Astrocyte (in vitro differentiated cells and primary cell): ENCODE measurements at regions not wholly inside any gene's neighbourhood (a gene's known extent, or its start where the extent isn't known, plus 50 kb on each side); places are given as distances from the start of the nearest gene placed in this dataset.

Experiments
- CTCF ChIP-seq: IDR thresholded peaks from 2 replicates; pipeline ENCODE4 v1.5.1; 2011; ENCODE audit warnings: low read depth, mild to moderate bottlenecking, inconsistent platforms, low read length, moderate library complexity; ENCODE audit not compliant: insufficient read depth
- EZH2 ChIP-seq: IDR thresholded peaks from 2 replicates; pipeline ENCODE4 v1.6.1; 2012; ENCODE audit warnings: mild to moderate bottlenecking, low read length, inconsistent platforms; ENCODE audit not compliant: insufficient read depth

DNA sequence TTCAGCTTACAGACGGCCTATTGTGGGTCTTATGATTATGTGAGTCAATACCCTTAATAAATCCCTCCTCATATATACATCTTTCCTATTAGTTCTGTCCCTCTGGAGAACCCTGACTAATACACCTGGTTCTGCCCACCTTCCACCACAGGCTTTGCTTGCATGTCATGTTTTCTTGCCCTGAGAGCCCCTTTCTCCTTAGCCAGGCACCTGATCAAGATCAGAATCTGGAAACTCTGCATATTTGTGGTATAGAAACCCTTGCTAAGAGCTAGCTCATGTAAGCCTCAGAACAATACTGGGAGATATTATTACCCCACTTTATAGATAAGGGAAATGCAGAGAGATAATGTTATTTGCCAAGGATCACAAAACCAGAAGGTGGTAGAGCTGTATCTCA is 52.9 kb upstream of the JDP2 start:
- no peak for TF ChIP-seq CTCF
- TF ChIP-seq EZH2 = no peak
